IMR-90 (cell line): ENCODE measurements at regions not wholly inside any gene's neighbourhood (a gene's known extent, or its start where the extent isn't known, plus 50 kb on each side); places are given as distances from the start of the nearest gene placed in this dataset.

Source experiments
- ATAC-seq: fragments of 200-7000 bp; cut with Tn5 transposase; 2 replicates; pipeline ENCODE4 v1.9.1; 2020; ENCODE audit warnings: low read depth, mild to moderate bottlenecking, moderate library complexity
- BruUV-seq: library from RNA; stranded (reverse); fragments of 400-500 nt; replicated peaks from 2 replicates; lab custom pipeline; 2021; lab: Mats Ljungman, UMichigan
- CTCF ChIA-PET: fragments of 300-600 bp; formaldehyde crosslinking; extraction: SDS; loops from one replicate; lab custom pipeline; 2021; ENCODE audit warnings: antibody characterized with exemption; lab: Yijun Ruan, JAX
- POLR2A ChIA-PET: fragments of 300-600 bp; sonication (Branson Sonifier 250); formaldehyde crosslinking; loops from one replicate; lab custom pipeline; 2022; ENCODE audit warnings: antibody characterized with exemption; ENCODE audit not compliant: unreplicated experiment; lab: Charles Lee
- DNase-seq: peaks from one replicate; pipeline ENCODE4 v3.0.0; 2013
- H2AFZ ChIP-seq: replicated peaks from 2 replicates; pipeline ENCODE3; 2013; ENCODE audit warnings: low read length, mild to moderate bottlenecking; ENCODE audit not compliant: poor library complexity
- H2AK5ac ChIP-seq: 2 replicates; pipeline ENCODE4 v1.6.1; 2013; ENCODE audit warnings: low read depth, low read length, inconsistent platforms
- H2AK9ac ChIP-seq: replicated peaks from 2 replicates; pipeline ENCODE3; 2013; ENCODE audit warnings: mild to moderate bottlenecking, low read depth, low read length, moderate library complexity; ENCODE audit not compliant: poor library complexity
- H2BK120ac ChIP-seq: 2 replicates; pipeline ENCODE4 v1.6.1; 2013; ENCODE audit warnings: low read depth, low read length, inconsistent platforms
- H2BK15ac ChIP-seq: 3 replicates; pipeline ENCODE4 v1.6.1; 2013; ENCODE audit warnings: low read depth, low read length, inconsistent platforms
- H2BK20ac ChIP-seq: 2 replicates; pipeline ENCODE4 v1.6.1; 2013; ENCODE audit warnings: low read depth, mild to moderate bottlenecking, inconsistent platforms, low read length, moderate library complexity
- H2BK5ac ChIP-seq: 2 replicates; pipeline ENCODE4 v1.6.1; 2013; ENCODE audit warnings: mild to moderate bottlenecking, low read depth, low read length, inconsistent platforms; ENCODE audit not compliant: poor library complexity, severe bottlenecking
- H3K14ac ChIP-seq: replicated peaks from 2 replicates; pipeline ENCODE4 v1.6.1; 2013; ENCODE audit warnings: low read depth, low read length, inconsistent platforms
- H3K18ac ChIP-seq: 2 replicates; pipeline ENCODE4 v1.6.1; 2013; ENCODE audit warnings: low read depth, low read length, control low read depth
- H3K23ac ChIP-seq: 2 replicates; pipeline ENCODE4 v1.6.1; 2013; ENCODE audit warnings: low read depth, low read length, inconsistent platforms
- H3K27ac ChIP-seq: 2 replicates; pipeline ENCODE4 v1.5.1; 2013; ENCODE audit warnings: mild to moderate bottlenecking, control low read depth, low read length; ENCODE audit not compliant: insufficient read depth
- H3K27me3 ChIP-seq: 2 replicates; pipeline ENCODE4 v1.6.1; 2013; ENCODE audit warnings: low read length; ENCODE audit not compliant: control insufficient read depth, insufficient read depth
- H3K36me3 ChIP-seq: 2 replicates; pipeline ENCODE4 v1.6.1; 2013; ENCODE audit warnings: low read length, mixed read lengths; ENCODE audit not compliant: control insufficient read depth, insufficient read depth
- H3K4ac ChIP-seq: 2 replicates; pipeline ENCODE4 v1.6.1; 2013; ENCODE audit warnings: low read depth, low read length, inconsistent platforms
- H3K4me1 ChIP-seq: 2 replicates; pipeline ENCODE4 v1.6.1; 2013; ENCODE audit warnings: low read length, mixed read lengths; ENCODE audit not compliant: control insufficient read depth, insufficient read depth
- H3K4me2 ChIP-seq: 2 replicates; pipeline ENCODE4 v1.6.1; 2013; ENCODE audit warnings: low read depth, mild to moderate bottlenecking, control low read depth, low read length, moderate library complexity
- H3K4me3 ChIP-seq: 2 replicates; pipeline ENCODE4 v1.5.1; 2013; ENCODE audit warnings: low read depth, mild to moderate bottlenecking, control low read depth, low read length, moderate library complexity; ENCODE audit not compliant: insufficient read depth
- H3K56ac ChIP-seq: 2 replicates; pipeline ENCODE4 v1.6.1; 2013; ENCODE audit warnings: low read length, inconsistent platforms; ENCODE audit not compliant: insufficient read depth; ENCODE audit errors: extremely low read depth
- H3K79me1 ChIP-seq, 2 experiments: 2 replicates each; pipeline ENCODE4 v1.6.1; 2013; ENCODE audit warnings: low read length in 2 of 2, inconsistent platforms in 1 of 2, low read depth in 1 of 2
- H3K9ac ChIP-seq: 2 replicates; pipeline ENCODE4 v1.6.1; 2013; ENCODE audit warnings: low read depth, low read length, control low read depth
- H3K9me1 ChIP-seq: 2 replicates; pipeline ENCODE4 v1.6.1; 2013; ENCODE audit warnings: low read length, inconsistent platforms; ENCODE audit not compliant: insufficient read depth
- H3K9me3 ChIP-seq: 2 replicates; pipeline ENCODE4 v1.6.1; 2013; ENCODE audit warnings: low read length; ENCODE audit not compliant: control insufficient read depth, insufficient read depth
- H4K20me1 ChIP-seq: 2 replicates; pipeline ENCODE4 v1.6.1; 2013; ENCODE audit warnings: low read length, inconsistent platforms; ENCODE audit not compliant: insufficient read depth
- H4K5ac ChIP-seq: 2 replicates; pipeline ENCODE4 v1.6.1; 2013; ENCODE audit warnings: mild to moderate bottlenecking, low read depth, low read length, control low read depth
- H4K8ac ChIP-seq, 2 experiments: 2 replicates each; pipeline ENCODE4 v1.6.1; 2013; ENCODE audit warnings: low read depth in 2 of 2, low read length in 2 of 2, control low read depth in 1 of 2, inconsistent platforms in 1 of 2
- H4K91ac ChIP-seq: 2 replicates; pipeline ENCODE4 v1.6.1; 2013; ENCODE audit warnings: low read depth, low read length, inconsistent platforms; ENCODE audit not compliant: insufficient read depth
- CEBPB ChIP-seq: IDR thresholded peaks from 2 replicates; pipeline ENCODE4 v1.6.1; 2012; ENCODE audit warnings: low read depth, low read length, improper control_type of control experiment
- ELK1 ChIP-seq: fragments of 150-350 bp; IDR thresholded peaks from 2 replicates; pipeline ENCODE4 v1.6.1; 2016; ENCODE audit warnings: low read depth, mild to moderate bottlenecking, low read length, moderate library complexity, borderline replicate concordance
- FOS ChIP-seq: fragments of 150-350 bp; IDR thresholded peaks from 2 replicates; pipeline ENCODE4 v1.6.1; 2016; ENCODE audit warnings: low read depth, low read length
- MXI1 ChIP-seq: IDR thresholded peaks from 2 replicates; pipeline ENCODE4 v1.6.1; 2012; ENCODE audit warnings: low read depth, mild to moderate bottlenecking, low read length, moderate library complexity, borderline replicate concordance
- POLR2A ChIP-seq: IDR thresholded peaks from 2 replicates; pipeline ENCODE4 v1.6.1; 2012; ENCODE audit warnings: mild to moderate bottlenecking, low read depth, low read length
- RCOR1 ChIP-seq: IDR thresholded peaks from 2 replicates; pipeline ENCODE4 v1.6.1; 2012; ENCODE audit warnings: mild to moderate bottlenecking, low read length, improper control_type of control experiment; ENCODE audit not compliant: insufficient replicate concordance
- RFX5 ChIP-seq: IDR thresholded peaks from 2 replicates; pipeline ENCODE4 v1.8.0; 2012; ENCODE audit warnings: low read depth, mild to moderate bottlenecking, low read length, moderate library complexity
- USF2 ChIP-seq: fragments of 150-350 bp; IDR thresholded peaks from 2 replicates; pipeline ENCODE4 v1.6.1; 2017; ENCODE audit warnings: mild to moderate bottlenecking, antibody characterized with exemption, low read length, low read depth
- WGBS, 2 experiments: methylation state at CpG; one replicate each; pipeline versions ENCODE4 v1.1.5 to v1.1.7; 2013; ENCODE audit warnings: missing lambda C conversion rate in 2 of 2; ENCODE audit not compliant: insufficient read length in 1 of 2; ENCODE audit errors: extremely low coverage in 2 of 2; 5-methylcytosine and 5-hydroxymethylcytosine counted together
- dilution Hi-C: fragments of 300-500 bp; cut with HindIII; formaldehyde crosslinking; loops from one replicate; pipeline ENCODE4 v1.14.3; 2018; ENCODE audit warnings: low sequenced_read_pairs; ENCODE audit not compliant: unreplicated experiment
- in situ Hi-C: fragments of 300-500 bp; cut with MboI; formaldehyde crosslinking; loops from 3 replicates; pipeline ENCODE4 v1.14.3; 2019; ENCODE audit warnings: low sequenced_read_pairs, inconsistent platforms, mixed read lengths
- intact Hi-C: fragments of 100-400 bp; cut with micrococcal nuclease; formaldehyde crosslinking; loops from 2 replicates; pipeline ENCODE4 v1.10.0; 2022

GRCh38 chr20:12327205-12327604, 409.5 kb downstream of the BTBD3 start:
- H4K8ac ChIP-seq = no peak overlapping the region
- CTCF ChIA-PET = no interaction called here
- H3K18ac ChIP-seq = no peak overlapping the region
- no peaks in the 10 kb centered on the region for H3K9me1 ChIP-seq
- H2BK120ac ChIP-seq = no peak overlapping the region
- BruUV-seq = no TSS peak
- no peaks in the 10 kb centered on the region for H3K27me3 ChIP-seq
- H3K36me3 ChIP-seq = no peaks in the 10 kb centered on the region
- H3K14ac ChIP-seq = no peak overlapping the region
- H2AK9ac ChIP-seq = no peak overlapping the region
- no peak overlapping the region for H4K5ac ChIP-seq
- dilution Hi-C loops (no loop called here), intact Hi-C loops (no loop called here), in situ Hi-C loops (no loop called here)
- H3K79me1 ChIP-seq = no peaks in the 10 kb centered on the region
- H4K20me1 ChIP-seq = no peaks in the 10 kb centered on the region
- WGBS, 2 experiments = no CpG with 5 or more reads among the region's 2 CpGs
- H3K27ac ChIP-seq = no peak overlapping the region
- H3K4me1 ChIP-seq = no peaks in the 10 kb centered on the region
- H3K56ac ChIP-seq = no peak overlapping the region
- no peak overlapping the region for H2BK20ac ChIP-seq
- no peak overlapping the region for H3K9ac ChIP-seq
- peaks cover 9% of the 10 kb centered on the region for H3K9me3 ChIP-seq
- H3K23ac ChIP-seq = no peak overlapping the region
- no peak overlapping the region for H3K4me3 ChIP-seq
- no peak overlapping the region for H3K4me2 ChIP-seq
- H2AFZ ChIP-seq = no peak overlapping the region
- POLR2A ChIA-PET = no interaction called here
- H3K4ac ChIP-seq = no peak overlapping the region
- H2BK15ac ChIP-seq = no peak overlapping the region
- H2AK5ac ChIP-seq = no peak overlapping the region
- no peak overlapping the region for H4K91ac ChIP-seq
- no peak for ATAC-seq
- no peak for DNase-seq
- TF ChIP-seq USF2 (no peak), POLR2A (no peak), RFX5 (no peak), CEBPB (no peak), ELK1 (no peak), RCOR1 (no peak), MXI1 (no peak), FOS (no peak)
- H2BK5ac ChIP-seq = no peak overlapping the region
